HepG2 (cell line): ENCODE measurements at regions not wholly inside any gene's neighbourhood (a gene's known extent, or its start where the extent isn't known, plus 50 kb on each side); places are given as distances from the start of the nearest gene placed in this dataset.

Source experiments
- ATAC-seq: fragments of 200-7000 bp; cut with Tn5 transposase; 3 replicates; pipeline ENCODE4 v1.9.1; 2020; ENCODE audit warnings: mild to moderate bottlenecking, moderate library complexity
- BruUV-seq: library from RNA; stranded (reverse); fragments of 400-500 nt; replicated peaks from 2 replicates; lab custom pipeline; 2021; lab: Mats Ljungman, UMichigan
- CTCF ChIA-PET: fragments of 300-600 bp; formaldehyde crosslinking; extraction: SDS; loops from one replicate; lab custom pipeline; 2021; ENCODE audit warnings: low total read pairs, inconsistent platforms, low intra/inter-chr PET ratio; lab: Yijun Ruan, JAX
- POLR2A ChIA-PET: fragments of 350-600 bp; sonication (Branson Sonifier 250); formaldehyde crosslinking; loops from one replicate; lab custom pipeline; 2020; ENCODE audit warnings: antibody characterized with exemption, inconsistent platforms; lab: Yijun Ruan, JAX
- DNase-seq: peaks from one replicate; pipeline ENCODE4 v3.0.0-alpha.2; 2015; ENCODE audit warnings: low spot score
- FAIRE-seq: peaks from 3 replicates; lab custom pipeline; 2011; peaks lifted over from hg19 to GRCh38; lab: Jason Lieb, UNC
- H2AFZ ChIP-seq: one replicate; pipeline ENCODE4 v1.6.1; 2011; ENCODE audit warnings: low read length, inconsistent platforms
- H3K27ac ChIP-seq: fragments of 300-600 bp; 3 replicates; pipeline ENCODE4 v1.8.0; 2011; ENCODE audit warnings: mixed run types, mild to moderate bottlenecking, mixed read lengths, low read length, inconsistent platforms; ENCODE audit not compliant: insufficient read depth; ENCODE audit errors: extremely low read length
- H3K27me3 ChIP-seq, 2 experiments: fragments of 200-600 bp in 1 of 2; 2 replicates in 1 of 2; 3 replicates in 1 of 2; pipeline versions ENCODE4 v1.6.0 to v1.8.0; 2011; ENCODE audit warnings: low read length in 2 of 2, mild to moderate bottlenecking in 2 of 2, moderate library complexity in 2 of 2, inconsistent platforms in 1 of 2; ENCODE audit not compliant: insufficient read depth in 2 of 2, control insufficient read depth in 1 of 2
- H3K36me3 ChIP-seq, 2 experiments: fragments of 200-600 bp in 1 of 2; replicated peaks in 1 of 2; 2 replicates in 1 of 2; 3 replicates in 1 of 2; pipeline versions ENCODE4 v1.5.1 to v1.8.0; 2011; ENCODE audit warnings: low read length in 2 of 2, inconsistent platforms in 1 of 2; ENCODE audit not compliant: insufficient read depth in 2 of 2, control insufficient read depth in 1 of 2
- H3K4me1 ChIP-seq: 2 replicates; pipeline ENCODE4 v1.5.1; 2012; ENCODE audit warnings: low read length, inconsistent platforms; ENCODE audit not compliant: insufficient read depth
- H3K4me2 ChIP-seq: 2 replicates; pipeline ENCODE4 v1.6.0; 2011; ENCODE audit warnings: low read depth, low read length, inconsistent platforms
- H3K4me3 ChIP-seq, 3 experiments: fragments of 200-600 bp in 1 of 3; sonication (generic), shearing (Covaris generic) in 1 of 3; replicated peaks in 1 of 3; 2 replicates each; pipeline ENCODE4 v1.5.1; 2011 to 2016; ENCODE audit warnings: low read length in 3 of 3, inconsistent platforms in 2 of 3, low read depth in 2 of 3, mild to moderate bottlenecking in 2 of 3, control low read depth in 1 of 3, mixed read lengths in 1 of 3; ENCODE audit not compliant: insufficient read depth in 1 of 3
- H3K79me2 ChIP-seq: one replicate; pipeline ENCODE4 v1.6.1; 2011; ENCODE audit warnings: low read length, inconsistent platforms; ENCODE audit not compliant: insufficient read depth
- H3K9ac ChIP-seq: 2 replicates; pipeline ENCODE4 v1.6.0; 2011; ENCODE audit warnings: mild to moderate bottlenecking, low read depth, low read length, inconsistent platforms; ENCODE audit not compliant: insufficient read depth
- H3K9me3 ChIP-seq: 2 replicates; pipeline ENCODE4 v1.5.1; 2012; ENCODE audit warnings: mild to moderate bottlenecking, low read length
- H4K20me1 ChIP-seq: 2 replicates; pipeline ENCODE4 v1.6.0; 2011; ENCODE audit warnings: inconsistent platforms, mild to moderate bottlenecking, low read length, moderate library complexity; ENCODE audit not compliant: insufficient read depth
- AHDC1 ChIP-seq: sonication (generic); formaldehyde crosslinking; IDR thresholded peaks from 2 replicates; pipeline ENCODE4 v1.5.1; 2020; ENCODE audit warnings: mild to moderate bottlenecking, missing genetic modification reagents, borderline replicate concordance
- KDM2A ChIP-seq: sonication (generic); formaldehyde crosslinking; IDR thresholded peaks from 2 replicates; pipeline ENCODE4 v1.4.0; 2020; ENCODE audit warnings: low read depth, missing genetic modification reagents, borderline replicate concordance
- ZSCAN12 ChIP-seq: sonication (generic); formaldehyde crosslinking; IDR thresholded peaks from 2 replicates; pipeline ENCODE4 v1.9.0; 2021; ENCODE audit warnings: mild to moderate bottlenecking, missing genetic modification reagents
- WGBS: methylation state at CpG from one replicate; pipeline ENCODE4 v1.1.6; 2017; ENCODE audit warnings: low lambda C conversion rate; 5-methylcytosine and 5-hydroxymethylcytosine counted together
- in situ Hi-C: cut with HindIII; loops from 2 replicates; pipeline ENCODE4 v1.10.0; 2017; ENCODE audit warnings: low pct_unique_long_range_greater_than_20kb; ENCODE audit not compliant: extremely low pct_ligation_motif_present
- intact Hi-C: fragments of 100-400 bp; cut with micrococcal nuclease; formaldehyde crosslinking; loops from one replicate; pipeline ENCODE4 v1.10.0; 2022; ENCODE audit not compliant: unreplicated experiment
- TF ChIP-seq, protein P1 (sequence below): sonication (generic); formaldehyde crosslinking; IDR thresholded peaks from 2 replicates; pipeline ENCODE4 v1.5.1; 2020; ENCODE audit warnings: missing genetic modification reagents, mild to moderate bottlenecking, borderline replicate concordance

DNA sequence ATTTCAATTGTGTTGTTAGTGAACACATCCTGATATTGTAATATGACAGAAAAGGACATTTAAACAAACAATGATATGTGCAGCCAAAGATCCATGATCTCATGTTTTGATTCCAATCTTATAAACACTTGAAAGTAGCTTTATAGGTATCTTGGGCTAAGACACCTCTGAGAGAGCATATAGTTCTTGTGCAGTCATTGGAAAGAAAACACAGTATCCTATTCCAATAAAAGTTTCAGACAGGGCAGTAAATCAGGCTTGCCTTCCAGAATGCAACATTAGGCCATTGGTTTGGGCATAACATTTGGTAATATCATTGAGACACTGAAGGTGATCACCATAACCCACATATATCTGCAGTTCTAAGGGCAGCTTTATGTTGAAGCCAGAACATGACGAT is 188.3 kb upstream of the HCCS start (continued):
- TF ChIP-seq, protein P1, sequence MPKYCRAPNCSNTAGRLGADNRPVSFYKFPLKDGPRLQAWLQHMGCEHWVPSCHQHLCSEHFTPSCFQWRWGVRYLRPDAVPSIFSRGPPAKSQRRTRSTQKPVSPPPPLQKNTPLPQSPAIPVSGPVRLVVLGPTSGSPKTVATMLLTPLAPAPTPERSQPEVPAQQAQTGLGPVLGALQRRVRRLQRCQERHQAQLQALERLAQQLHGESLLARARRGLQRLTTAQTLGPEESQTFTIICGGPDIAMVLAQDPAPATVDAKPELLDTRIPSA (CRISPR knock-in tag): no peak
- no peak for TF ChIP-seq ZSCAN12 (CRISPR knock-in tag)

DNA sequence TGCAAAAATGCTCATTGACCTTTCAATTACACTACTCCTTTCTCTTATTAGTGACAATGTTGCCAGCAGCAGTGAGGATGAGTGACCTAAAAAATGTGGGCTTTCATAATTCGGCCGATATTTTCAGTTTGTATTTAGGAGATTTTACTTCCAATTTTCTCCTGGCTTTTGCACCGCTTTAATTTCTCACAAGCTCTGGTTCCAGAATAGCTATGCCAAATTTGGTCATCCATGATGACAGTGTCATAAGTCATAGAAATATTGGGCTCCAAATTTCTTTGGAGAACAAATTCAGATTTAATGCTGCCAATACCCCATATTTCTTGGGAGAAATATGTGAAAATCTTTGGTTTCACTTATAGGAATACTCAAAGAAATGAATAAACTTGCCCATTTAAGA is 187.7 kb upstream of the HCCS start:
- no peak for ATAC-seq
- Histone ChIP-seq H3K9ac (no peak overlapping the region), H3K79me2 (no peaks in the 10 kb centered on the region), H3K27ac (no peak overlapping the region), H3K4me2 (no peak overlapping the region), H3K4me3 (no peak overlapping the region), H2AFZ (no peak overlapping the region), H3K9me3 (no peaks in the 10 kb centered on the region), H3K36me3 (no peaks in the 10 kb centered on the region), H3K27me3 (no peaks in the 10 kb centered on the region), H4K20me1 (no peaks in the 10 kb centered on the region), H3K4me1 (0 out of 2 replicates have a peak, but pooled peaks cover 6% of the 10 kb centered on the region)
- in situ Hi-C loops: no loop called here
- no TSS peak for BruUV-seq
- intact Hi-C loops: no loop called here
- FAIRE-seq: no peak
- no peak for DNase-seq
- TF ChIP-seq AHDC1 (no peak), KDM2A (CRISPR knock-in tag) (no peak)
- 100% methylated on average over 3 of the region's 3 CpGs for WGBS
- ChIA-PET POLR2A (no interaction called here), CTCF (no interaction called here)
